ENCODE measurements at regions not wholly inside any gene's neighbourhood (a gene's known extent, or its start where the extent isn't known, plus 50 kb on each side); places are given as distances from the start of the nearest gene placed in this dataset.

DNA sequence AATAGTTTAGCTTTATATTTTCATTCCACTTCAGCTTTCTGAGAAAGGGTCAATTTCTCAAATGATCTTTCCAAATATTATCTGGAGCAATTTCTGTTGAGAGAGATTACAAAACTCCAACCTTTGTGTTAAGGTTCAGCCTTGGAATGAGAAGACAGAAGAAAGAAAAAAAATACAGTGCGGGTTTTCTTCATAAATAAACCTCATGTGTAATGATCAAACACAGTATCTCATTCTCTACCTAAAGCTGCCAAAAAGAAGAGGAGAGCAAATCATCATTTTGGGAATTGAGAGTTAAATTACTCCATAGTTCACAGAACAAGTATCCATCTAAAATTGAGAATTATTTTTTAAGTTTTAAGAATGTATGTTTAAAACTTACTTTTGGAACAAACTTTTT is 420.5 kb downstream of the KLF5 start:
- Mint-ChIP-seq H3K36me3 (no peaks in the 10 kb centered on the region), H3K9me3 (no peaks in the 10 kb centered on the region), H3K27ac (no peak overlapping the region)
- DNase-seq (ENCODE audit: low spot score in 2 of 2) (no peak), ATAC-seq (no peak)

- no peaks in the 10 kb centered on the region for H3K36me3 Mint-ChIP-seq
- ATAC-seq (no peak), DNase-seq (ENCODE audit: low spot score in 2 of 2) (no peak)
- no peaks in the 10 kb centered on the region for H3K9me3 Mint-ChIP-seq
- H3K27ac Mint-ChIP-seq: no peak overlapping the region
Observed at GRCh38 chr13:73477441-73477840, 418.6 kb downstream of the KLF5 start.

DNA sequence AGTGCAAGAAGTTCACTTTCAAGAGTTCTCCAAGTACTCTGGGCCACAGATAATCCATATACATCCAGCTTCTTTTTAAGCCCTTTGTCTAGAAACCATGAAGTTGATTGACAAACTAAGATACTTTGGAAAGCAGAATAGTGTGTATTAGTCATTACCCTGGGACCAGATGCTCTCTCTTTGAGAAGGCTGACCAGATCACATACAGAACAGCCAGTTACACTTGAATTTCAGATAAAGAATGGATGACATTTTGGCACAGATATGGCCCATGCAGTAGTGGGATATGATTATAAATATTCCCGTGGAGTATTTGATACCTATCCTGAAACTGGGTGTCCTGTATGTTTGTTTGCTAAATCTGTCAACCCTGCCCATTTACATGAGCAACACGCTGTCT is 414.2 kb downstream of the KLF5 start:
- Mint-ChIP-seq H3K27ac (no peak overlapping the region), H3K9me3 (peaks cover 0 to 5% of the 10 kb centered on the region in 2 donors), H3K36me3 (no peaks in the 10 kb centered on the region)
- DNase-seq (ENCODE audit: low spot score in 2 of 2): no peak
- ATAC-seq: no peak

DNA sequence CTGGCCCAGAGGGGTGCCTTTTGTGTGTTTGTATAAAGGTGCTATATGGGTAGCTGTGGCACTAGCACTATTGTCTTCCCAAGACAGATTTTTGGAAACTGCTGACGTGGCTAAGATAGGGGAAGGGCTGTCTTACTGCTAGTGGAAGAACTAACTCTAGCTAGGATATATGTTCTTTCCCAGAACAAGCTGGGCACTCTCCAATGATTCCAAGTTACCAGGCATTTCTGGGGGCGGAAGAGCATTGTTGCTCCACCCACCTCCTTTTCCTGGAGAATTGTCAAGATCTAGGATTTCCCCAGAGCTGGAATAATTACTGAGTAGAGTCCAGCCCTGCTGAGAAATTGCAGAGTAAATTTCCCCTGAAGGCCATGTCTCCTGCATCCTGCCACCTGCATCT is 408.3 kb downstream of the KLF5 start:
- H3K27ac Mint-ChIP-seq: no peak overlapping the region
- ATAC-seq (no peak), DNase-seq (ENCODE audit: low spot score in 2 of 2) (no peak)
- peaks cover 0 to 5% of the 10 kb centered on the region in 2 donors for H3K9me3 Mint-ChIP-seq
- no peaks in the 10 kb centered on the region for H3K36me3 Mint-ChIP-seq

DNA sequence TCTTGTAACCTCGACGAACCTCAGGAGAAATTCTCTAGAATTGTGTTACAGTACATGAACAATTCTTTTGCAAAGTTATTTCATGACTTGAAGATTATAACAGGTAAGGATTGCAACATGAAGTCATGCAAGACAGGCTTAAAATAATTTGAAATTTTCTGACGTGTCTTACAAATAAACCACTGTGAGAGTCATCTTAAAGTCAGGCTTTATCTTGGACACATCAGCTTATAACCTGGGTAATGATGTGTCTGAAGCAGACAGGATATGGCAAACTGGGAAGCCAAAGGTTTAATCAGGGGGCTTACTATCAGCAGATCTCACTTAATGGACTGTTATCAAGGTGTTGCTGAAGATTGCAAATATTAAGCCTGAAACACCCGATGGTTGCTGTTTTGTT is 407.8 kb downstream of the KLF5 start:
- DNase-seq (ENCODE audit: low spot score in 2 of 2) (no peak), ATAC-seq (no peak)
- Mint-ChIP-seq H3K36me3 (no peaks in the 10 kb centered on the region), H3K9me3 (peaks cover 0 to 5% of the 10 kb centered on the region in 2 donors), H3K27ac (no peak overlapping the region)

GRCh38 chr13:73465617-73465971 is 406.8 kb downstream of the KLF5 start:
- DNase-seq (ENCODE audit: low spot score in 2 of 2): no peak
- H3K27ac Mint-ChIP-seq: no peak overlapping the region
- ATAC-seq: no peak
- H3K36me3 Mint-ChIP-seq: no peaks in the 10 kb centered on the region
- no peaks in the 10 kb centered on the region for H3K9me3 Mint-ChIP-seq

GRCh38 chr13:73464758-73465616 is 406.2 kb downstream of the KLF5 start:
- ATAC-seq (no peak), DNase-seq (ENCODE audit: low spot score in 2 of 2) (no peak)
- H3K36me3 Mint-ChIP-seq: peaks cover 0 to 4% of the 10 kb centered on the region in 2 donors
- peaks cover 0 to 5% of the 10 kb centered on the region in 2 donors for H3K9me3 Mint-ChIP-seq
- H3K27ac Mint-ChIP-seq: no peak overlapping the region

GRCh38 chr13:73462241-73462640 is 403.4 kb downstream of the KLF5 start:
- Mint-ChIP-seq H3K36me3 (peaks cover 0 to 6% of the 10 kb centered on the region in 2 donors), H3K9me3 (peaks cover 6 to 14% of the 10 kb centered on the region in 2 donors), H3K27ac (no peak overlapping the region)
- ATAC-seq: no peak
- no peak for DNase-seq (ENCODE audit: low spot score in 2 of 2)

GRCh38 chr13:73451221-73452029 is 392.6 kb downstream of the KLF5 start:
- peaks cover 0 to 6% of the 10 kb centered on the region in 2 donors for H3K36me3 Mint-ChIP-seq
- DNase-seq (ENCODE audit: low spot score in 2 of 2) (no peak), ATAC-seq (no peak)
- no peak overlapping the region for H3K27ac Mint-ChIP-seq
- H3K9me3 Mint-ChIP-seq: peaks cover 6 to 9% of the 10 kb centered on the region in 2 donors

- Mint-ChIP-seq H3K27ac (no peak overlapping the region), H3K9me3 (peaks cover 0 to 9% of the 10 kb centered on the region in 2 donors), H3K36me3 (no peaks in the 10 kb centered on the region)
- DNase-seq (ENCODE audit: low spot score in 2 of 2) (no peak), ATAC-seq (no peak)
Observed at GRCh38 chr13:73450583-73450982, 391.8 kb downstream of the KLF5 start.

DNA sequence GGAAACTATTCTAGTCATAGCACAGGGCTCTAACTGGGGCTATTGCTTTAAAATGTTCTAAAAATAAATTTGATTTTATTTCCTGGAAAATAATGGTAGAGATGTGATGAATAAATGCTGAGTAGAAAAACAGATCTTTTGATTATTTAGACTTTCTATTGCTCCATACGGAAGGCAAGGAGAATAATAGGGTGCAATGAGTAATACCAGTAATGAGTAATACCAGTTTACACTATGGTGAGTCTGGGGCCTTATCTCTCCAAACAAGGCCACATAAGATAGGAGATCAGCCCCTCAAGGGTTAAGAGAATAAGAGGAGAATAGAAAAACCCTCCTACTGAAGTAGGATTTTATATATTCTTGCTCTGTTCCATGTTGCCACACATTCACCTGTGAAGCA is 390.4 kb downstream of the KLF5 start:
- Mint-ChIP-seq H3K27ac (no peak overlapping the region), H3K36me3 (no peaks in the 10 kb centered on the region), H3K9me3 (peaks cover 0 to 9% of the 10 kb centered on the region in 2 donors)
- ATAC-seq (peak in 1 of 2 donors; percentile 24), DNase-seq (ENCODE audit: low spot score in 2 of 2) (no peak)

- peak in 1 of 2 donors; percentile 13 for DNase-seq (ENCODE audit: low spot score in 2 of 2)
- Mint-ChIP-seq H3K9me3 (peaks cover 9 to 18% of the 10 kb centered on the region in 2 donors), H3K36me3 (peaks cover 24 to 26% of the 10 kb centered on the region in 2 donors), H3K27ac (no peak overlapping the region)
- ATAC-seq: no peak
Observed at GRCh38 chr13:73440296-73440895, 381.6 kb downstream of the KLF5 start.

GRCh38 chr13:73433890-73434289 is 375.1 kb downstream of the KLF5 start:
- ATAC-seq (no peak), DNase-seq (ENCODE audit: low spot score in 2 of 2) (no peak)
- peaks cover 0 to 12% of the 10 kb centered on the region in 2 donors for H3K36me3 Mint-ChIP-seq
- H3K9me3 Mint-ChIP-seq: peaks cover 5 to 9% of the 10 kb centered on the region in 2 donors
- H3K27ac Mint-ChIP-seq: peak overlapping the region in 1 of 2 donors; percentile 10

DNA sequence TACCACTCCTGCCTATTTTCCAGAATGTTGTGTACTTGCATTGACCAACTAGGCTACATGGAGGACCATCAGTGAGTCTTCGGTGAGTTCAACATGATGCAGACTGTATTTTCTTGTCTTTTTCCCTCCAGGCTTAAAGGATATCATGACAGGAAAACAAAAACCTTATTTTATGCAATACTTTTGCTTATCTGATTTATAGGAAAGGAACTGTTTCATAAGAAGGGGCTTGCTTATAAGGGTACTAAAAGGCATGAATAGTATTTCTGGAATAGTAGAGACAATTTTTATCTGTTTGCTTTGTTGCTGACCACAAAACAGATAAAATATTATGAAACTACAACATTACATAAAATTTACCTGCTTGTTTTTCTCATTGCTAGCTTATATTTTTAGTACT is 374.7 kb downstream of the KLF5 start:
- peak overlapping the region in 1 of 2 donors; percentile 10 for H3K27ac Mint-ChIP-seq
- DNase-seq (ENCODE audit: low spot score in 2 of 2) (no peak), ATAC-seq (no peak)
- H3K36me3 Mint-ChIP-seq: peaks cover 0 to 12% of the 10 kb centered on the region in 2 donors
- peaks cover 5 to 9% of the 10 kb centered on the region in 2 donors for H3K9me3 Mint-ChIP-seq

DNA sequence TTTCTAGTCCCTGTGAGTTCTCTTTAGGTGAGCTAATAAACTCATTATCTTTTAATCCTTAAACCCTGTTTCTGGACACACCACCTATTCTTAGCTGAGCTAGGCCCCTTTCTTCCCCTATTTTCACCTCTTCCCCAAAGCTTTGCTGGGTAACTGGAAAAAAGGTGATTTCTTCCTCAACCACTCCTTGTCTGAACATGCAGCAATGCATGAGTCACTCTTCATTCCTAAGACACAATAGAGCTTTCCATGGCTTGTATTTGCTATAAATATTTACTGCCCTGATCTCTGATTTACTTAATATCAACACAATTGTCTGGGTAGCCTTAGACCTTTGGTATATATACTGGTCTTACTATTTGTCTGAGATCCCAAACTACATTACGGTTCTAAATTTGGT is 370.9 kb downstream of the KLF5 start:
- peaks cover 0 to 8% of the 10 kb centered on the region in 2 donors for H3K9me3 Mint-ChIP-seq
- H3K36me3 Mint-ChIP-seq: no peaks in the 10 kb centered on the region
- no peak for ATAC-seq
- no peak overlapping the region for H3K27ac Mint-ChIP-seq
- no peak for DNase-seq (ENCODE audit: low spot score in 2 of 2)

DNA sequence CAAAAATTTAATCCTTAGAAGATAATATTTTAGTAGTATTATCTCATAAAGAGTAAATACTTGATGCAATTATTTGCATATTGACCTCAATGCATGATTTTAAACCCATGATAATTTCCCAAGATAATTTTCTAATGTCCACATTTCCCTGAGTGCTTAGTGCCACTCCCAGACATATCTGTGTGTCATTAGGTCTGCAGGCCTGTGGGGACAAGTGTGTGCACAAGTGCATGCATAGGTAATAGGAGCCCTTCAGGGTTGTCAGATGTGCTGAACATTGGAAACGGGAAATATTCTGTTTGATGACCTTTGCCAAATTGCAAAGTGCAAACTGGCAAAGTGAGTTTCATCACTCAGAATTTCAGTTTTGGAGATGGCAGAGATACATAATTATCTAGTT is 369.9 kb downstream of the KLF5 start:
- DNase-seq (ENCODE audit: low spot score in 2 of 2) (no peak), ATAC-seq (no peak)
- Mint-ChIP-seq H3K9me3 (peaks cover 0 to 8% of the 10 kb centered on the region in 2 donors), H3K36me3 (no peaks in the 10 kb centered on the region), H3K27ac (no peak overlapping the region)

GRCh38 chr13:73428137-73428536 is 369.3 kb downstream of the KLF5 start:
- ATAC-seq: peak in 1 of 2 donors; percentile 32

More at GRCh38 chr13:73428137-73428536, 369.3 kb downstream of the KLF5 start:
- no peaks in the 10 kb centered on the region for H3K36me3 Mint-ChIP-seq
- H3K27ac Mint-ChIP-seq: peak overlapping the region in 1 of 2 donors; percentile 24
- no peak for DNase-seq (ENCODE audit: low spot score in 2 of 2)
- peaks cover 0 to 8% of the 10 kb centered on the region in 2 donors for H3K9me3 Mint-ChIP-seq

All from activated naive CD4-positive, alpha-beta T cell treated with anti-CD3 and anti-CD28 coated beads, Interleukin-2, amount 50 U/mL, for 72 hours (primary cell).